HG03280 (cell line): ENCODE measurements at regions not wholly inside any gene's neighbourhood (a gene's known extent, or its start where the extent isn't known, plus 50 kb on each side); places are given as distances from the start of the nearest gene placed in this dataset.

Experiments used
- ATAC-seq: cut with Tn5 transposase; IDR thresholded peaks from one replicate; pipeline ENCODE4 v1.9.1; 2021; ENCODE audit warnings: mild to moderate bottlenecking, moderate library complexity; ENCODE audit not compliant: unreplicated experiment

DNA sequence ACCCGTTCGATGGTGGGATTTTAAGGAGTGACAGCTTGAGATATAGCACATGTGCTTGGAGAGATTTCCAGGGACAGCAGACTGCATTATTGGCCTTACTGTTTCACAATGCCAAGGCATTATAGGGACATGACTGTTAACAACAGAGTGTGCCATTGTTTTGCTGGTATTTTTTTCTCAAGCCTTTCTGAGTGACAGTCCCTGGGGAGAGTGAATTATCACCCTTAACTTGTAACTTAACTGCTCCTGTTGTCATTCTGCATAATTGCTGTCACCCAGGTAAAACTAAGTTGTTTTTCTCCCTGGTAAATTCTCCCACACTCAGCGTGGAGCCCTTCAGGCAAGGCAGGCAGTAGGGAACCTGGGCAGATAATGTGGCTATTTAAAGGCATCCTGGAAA, 989.2 kb upstream of the LCORL start:
- ATAC-seq: no peak

GRCh38 chr4:19009881-19010280, 988.3 kb upstream of the LCORL start:
- ATAC-seq: no peak

GRCh38 chr4:19005211-19005610, 983.7 kb upstream of the LCORL start:
- no peak for ATAC-seq

GRCh38 chr4:19002170-19002569, 980.6 kb upstream of the LCORL start:
- ATAC-seq: no peak

DNA sequence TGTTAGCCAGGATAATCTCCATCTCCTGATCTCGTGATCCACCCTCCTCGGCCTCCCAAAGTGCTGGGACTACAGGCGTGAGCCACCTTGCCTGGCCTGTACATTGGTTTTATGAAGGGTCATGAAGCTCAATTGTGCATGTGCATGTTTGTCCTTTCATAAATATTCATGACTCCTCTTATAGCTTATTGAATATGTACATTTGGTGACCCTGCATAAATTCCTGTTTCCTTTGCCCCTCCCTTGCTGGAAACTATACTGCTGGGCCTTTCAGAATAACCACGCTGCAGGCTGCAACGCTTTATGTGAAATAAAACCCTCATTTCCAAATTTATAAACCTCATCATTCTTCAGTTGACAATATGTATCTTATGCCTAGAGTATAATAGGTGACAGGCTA, 978.0 kb upstream of the LCORL start:
- ATAC-seq: no peak

DNA sequence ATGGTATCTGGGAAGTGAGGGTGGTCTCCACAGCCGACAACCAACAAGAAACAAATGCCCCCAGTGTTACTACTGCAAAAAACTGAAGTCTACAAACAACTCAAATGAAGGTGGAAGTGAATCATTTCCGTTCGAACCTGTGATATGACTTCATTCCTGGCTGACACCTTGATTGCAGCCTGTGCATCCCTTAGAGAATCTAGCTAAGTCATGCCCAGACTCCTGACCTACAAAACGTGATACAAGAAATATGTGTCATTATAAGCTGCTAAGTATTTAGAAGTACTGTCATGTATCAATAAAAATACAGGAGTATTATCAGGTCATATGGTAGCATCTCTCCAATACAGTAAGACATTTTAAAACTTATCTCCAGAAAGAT, 959.7 kb upstream of the LCORL start:
- ATAC-seq: no peak

GRCh38 chr4:18980516-18981233, 959.1 kb upstream of the LCORL start:
- peak; percentile 63 for ATAC-seq

DNA sequence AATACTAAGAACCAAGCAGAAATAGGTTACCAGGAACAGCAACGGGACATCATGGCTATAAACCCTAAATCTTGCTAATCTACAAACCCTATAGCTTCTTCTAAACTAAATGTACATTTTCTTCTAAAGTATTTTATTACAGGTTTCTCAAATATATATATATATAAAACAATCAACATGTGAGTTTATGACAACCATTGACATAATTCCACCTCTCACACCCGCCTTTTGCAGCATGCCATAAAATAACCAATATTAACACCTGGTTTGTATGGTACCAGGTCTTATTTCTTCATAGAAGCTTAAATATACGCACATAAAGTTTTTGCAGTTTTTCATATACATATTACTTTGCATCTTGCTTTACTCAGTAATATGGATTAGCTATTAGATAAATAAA, 955.3 kb upstream of the LCORL start:
- no peak for ATAC-seq

GRCh38 chr4:18975916-18976808, 954.6 kb upstream of the LCORL start:
- ATAC-seq: no peak

DNA sequence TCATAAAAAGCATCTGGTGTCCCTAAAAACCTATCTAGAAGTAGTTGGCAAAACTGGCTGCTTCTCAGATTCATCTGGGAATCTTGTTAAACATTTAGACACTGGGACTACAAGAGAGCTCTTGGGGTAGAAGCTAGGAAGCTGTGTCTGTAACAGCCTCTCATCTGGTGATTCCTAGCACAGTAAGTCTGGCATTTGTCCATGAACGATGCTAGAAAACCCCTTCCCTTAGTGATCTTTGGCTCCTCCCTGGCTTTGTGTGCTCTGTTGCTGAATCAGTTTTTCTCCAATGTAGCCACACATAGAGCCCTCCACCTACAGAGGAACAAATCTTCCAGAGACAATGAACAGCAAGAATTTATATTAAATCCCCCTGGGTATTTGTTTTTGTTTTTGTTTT, 951.7 kb upstream of the LCORL start:
- ATAC-seq: no peak

DNA sequence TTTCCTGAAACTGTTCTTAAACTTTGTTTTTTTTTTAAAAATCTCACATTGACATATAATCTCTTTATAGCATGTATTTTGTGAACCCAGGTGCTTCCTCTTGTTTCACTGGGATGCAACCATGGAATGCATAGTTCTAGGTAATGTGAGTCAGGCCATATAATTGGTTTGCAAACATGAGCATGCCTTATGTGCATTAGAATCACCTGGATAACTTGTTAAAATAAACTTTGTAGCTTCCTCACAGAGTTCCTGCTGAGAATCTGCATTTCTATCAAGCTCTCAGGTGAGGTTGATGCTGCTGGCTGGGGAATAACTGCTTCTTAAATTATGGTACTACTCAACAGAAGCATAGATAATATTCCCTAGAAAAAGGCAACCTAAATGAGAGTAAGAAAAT, 940.3 kb upstream of the LCORL start:
- no peak for ATAC-seq

- no peak for ATAC-seq
Measured at GRCh38 chr4:18961266-18961665, 939.7 kb upstream of the LCORL start.

GRCh38 chr4:18957716-18958115, 936.2 kb upstream of the LCORL start:
- ATAC-seq: no peak

DNA sequence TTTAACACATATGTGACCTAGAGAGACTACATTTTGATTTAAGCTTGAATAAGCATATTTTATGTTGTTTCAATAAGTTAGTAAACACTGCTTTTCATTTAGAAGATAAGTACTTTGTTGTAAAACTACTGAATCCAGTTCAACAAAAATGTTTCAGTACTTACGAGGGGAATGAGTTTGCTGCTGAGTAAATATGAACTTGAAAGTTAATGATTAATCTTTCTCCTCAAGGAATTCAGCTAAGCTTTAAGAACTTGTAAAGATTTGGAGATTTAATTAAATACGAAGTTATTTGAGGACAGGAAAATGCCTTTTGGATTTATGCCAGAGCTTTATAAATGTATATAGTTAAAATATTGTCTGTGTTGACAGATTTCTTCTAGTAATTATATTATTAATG, 933.0 kb upstream of the LCORL start:
- no peak for ATAC-seq

DNA sequence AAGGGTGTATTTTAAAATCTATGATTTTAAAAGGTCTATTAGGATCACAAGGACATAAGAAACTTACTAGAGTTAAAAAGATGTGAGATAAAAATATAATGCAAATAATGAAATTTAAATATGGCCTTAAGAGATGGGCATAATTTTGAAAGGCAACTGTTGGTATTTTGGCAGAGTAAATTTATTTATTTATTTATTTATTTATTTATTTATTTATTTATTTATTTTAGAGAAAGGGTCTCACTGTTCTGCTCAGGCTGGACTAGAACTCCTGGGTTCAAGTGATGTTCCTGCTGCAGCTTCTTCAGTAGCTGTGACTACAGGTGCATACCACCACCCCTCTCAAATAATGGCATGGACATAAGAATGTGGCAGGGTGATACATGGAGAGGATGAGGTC, 932.1 kb upstream of the LCORL start:
- ATAC-seq: no peak

DNA sequence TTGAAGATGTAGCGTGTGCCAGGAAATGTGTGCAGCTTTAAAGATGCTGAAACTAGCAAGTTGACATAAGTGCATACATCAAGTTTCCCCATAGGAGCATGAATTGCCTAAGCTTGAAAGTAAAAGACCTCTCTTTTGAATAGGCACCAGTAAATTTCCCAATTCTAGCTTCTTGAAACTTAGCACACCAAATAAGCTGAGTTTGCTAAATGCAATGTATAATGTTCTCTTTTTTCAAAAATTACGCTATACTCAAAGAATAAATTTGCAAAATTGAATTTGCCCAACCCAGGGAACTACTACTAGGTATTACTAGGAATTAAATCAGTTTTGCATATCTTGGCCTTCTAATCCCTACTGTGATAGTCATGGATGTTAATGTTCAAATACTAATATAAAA, 923.9 kb upstream of the LCORL start:
- no peak for ATAC-seq

- no peak for ATAC-seq
Measured at GRCh38 chr4:18942874-18943273, 921.3 kb upstream of the LCORL start.

GRCh38 chr4:18938343-18939099, 917.0 kb upstream of the LCORL start:
- ATAC-seq: no peak

- ATAC-seq: no peak
Measured at GRCh38 chr4:18937746-18938145, 916.2 kb upstream of the LCORL start.

DNA sequence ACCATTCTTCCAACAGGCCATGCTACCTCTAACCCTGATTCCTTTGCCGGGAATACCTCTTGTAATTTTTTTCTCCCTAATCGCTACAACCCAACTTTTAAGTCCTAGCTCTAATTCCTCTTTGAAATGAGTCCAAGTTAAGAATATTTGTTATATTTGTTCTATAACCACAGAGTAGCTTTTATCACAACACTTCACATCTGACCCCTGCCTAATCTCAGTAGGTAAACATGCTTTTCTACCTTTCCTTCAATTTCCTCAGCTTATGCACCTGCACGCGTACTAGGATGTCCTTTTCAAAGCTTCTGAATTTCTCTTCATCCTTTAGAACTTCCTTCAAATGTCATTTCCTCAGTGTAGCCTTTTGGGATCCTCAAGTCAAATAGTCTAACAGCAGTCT, 915.5 kb upstream of the LCORL start:
- no peak for ATAC-seq

- no peak for ATAC-seq
Measured at GRCh38 chr4:18935659-18936345, 914.2 kb upstream of the LCORL start.
